Mesodermal cell (in vitro differentiated cells): ENCODE measurements at regions not wholly inside any gene's neighbourhood (a gene's known extent, or its start where the extent isn't known, plus 50 kb on each side); places are given as distances from the start of the nearest gene placed in this dataset.

ENCODE experiments used
- H3K27ac ChIP-seq: 2 replicates; pipeline ENCODE4 v1.7.0; 2013; ENCODE audit warnings: mild to moderate bottlenecking, low read depth, low read length, moderate library complexity; ENCODE audit not compliant: severe bottlenecking
- H3K36me3 ChIP-seq: 2 replicates; pipeline ENCODE4 v1.7.1; 2013; ENCODE audit warnings: mild to moderate bottlenecking, low read length, moderate library complexity; ENCODE audit not compliant: control insufficient read depth, insufficient read depth
- H3K4me1 ChIP-seq: one replicate; pipeline ENCODE4 v1.7.1; 2013; ENCODE audit warnings: mild to moderate bottlenecking, low read length; ENCODE audit not compliant: insufficient read depth, control insufficient read depth, poor library complexity, severe bottlenecking
- H3K4me3 ChIP-seq: 2 replicates; pipeline ENCODE4 v1.7.0; 2013; ENCODE audit warnings: low read length, control low read depth, mild to moderate bottlenecking; ENCODE audit not compliant: insufficient read depth, poor library complexity, severe bottlenecking; ENCODE audit errors: extremely low read depth
- H3K9me3 ChIP-seq: 2 replicates; pipeline ENCODE4 v1.7.1; 2013; ENCODE audit warnings: mild to moderate bottlenecking, low read length, moderate library complexity; ENCODE audit not compliant: control insufficient read depth
- WGBS, 2 experiments: methylation state at CpG; one replicate each; pipeline ENCODE4 v1.1.5; 2013; ENCODE audit warnings: missing lambda C conversion rate in 2 of 2; ENCODE audit not compliant: insufficient coverage in 2 of 2; 5-methylcytosine and 5-hydroxymethylcytosine counted together

DNA sequence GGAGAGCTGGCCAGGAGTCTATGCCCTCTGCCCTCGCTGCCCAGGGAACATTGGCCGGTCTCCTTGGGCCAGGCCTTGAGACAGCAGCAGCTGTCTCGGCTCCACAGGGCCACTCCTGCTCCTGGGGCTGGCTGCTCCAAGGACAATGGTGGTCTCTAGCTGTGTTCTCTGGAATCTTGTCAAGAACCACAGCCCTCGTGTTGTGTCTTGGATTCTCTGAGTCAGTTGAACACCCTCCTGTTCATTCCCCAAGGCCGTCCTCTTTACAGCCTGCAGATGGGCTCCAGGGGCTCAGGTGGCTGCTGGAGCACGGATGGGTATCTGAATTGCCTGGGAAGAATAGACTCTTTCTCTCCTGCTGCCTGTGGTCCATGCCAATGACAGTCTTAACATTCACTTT, 511.1 kb downstream of the GLRX3 start:
- H3K9me3 ChIP-seq = no peaks in the 10 kb centered on the region
- no peaks in the 10 kb centered on the region for H3K4me1 ChIP-seq
- no peaks in the 10 kb centered on the region for H3K36me3 ChIP-seq
- no peak overlapping the region for H3K4me3 ChIP-seq
- no peak overlapping the region for H3K27ac ChIP-seq
- 86% methylated on average over 5 to 6 of the region's 6 CpGs for WGBS, 2 experiments

GRCh38 chr10:130648807-130649206, 512.6 kb downstream of the GLRX3 start:
- Histone ChIP-seq H3K4me1 (no peaks in the 10 kb centered on the region), H3K9me3 (no peaks in the 10 kb centered on the region), H3K36me3 (no peaks in the 10 kb centered on the region), H3K4me3 (no peak overlapping the region), H3K27ac (no peak overlapping the region)
- 72 to 94% methylated on average over 3 to 5 of the region's 10 CpGs for WGBS, 2 experiments

- Histone ChIP-seq H3K4me1 (no peaks in the 10 kb centered on the region), H3K36me3 (no peaks in the 10 kb centered on the region), H3K9me3 (no peaks in the 10 kb centered on the region), H3K4me3 (no peak overlapping the region), H3K27ac (no peak overlapping the region)
- WGBS, 2 experiments = 85 to 97% methylated on average over 3 to 4 of the region's 5 CpGs
Observed at GRCh38 chr10:130652544-130652943, 516.4 kb downstream of the GLRX3 start.

GRCh38 chr10:130652964-130653578, 516.9 kb downstream of the GLRX3 start:
- Histone ChIP-seq H3K4me3 (no peak overlapping the region), H3K36me3 (no peaks in the 10 kb centered on the region), H3K9me3 (no peaks in the 10 kb centered on the region), H3K4me1 (no peaks in the 10 kb centered on the region), H3K27ac (no peak overlapping the region)
- 94 to 96% methylated on average over 11 to 13 of the region's 14 CpGs for WGBS, 2 experiments

- WGBS, 2 experiments = 89 to 90% methylated on average over 14 to 20 of the region's 20 CpGs
- Histone ChIP-seq H3K27ac (no peak overlapping the region), H3K9me3 (no peaks in the 10 kb centered on the region), H3K4me3 (no peak overlapping the region), H3K4me1 (no peaks in the 10 kb centered on the region), H3K36me3 (no peaks in the 10 kb centered on the region)
Observed at GRCh38 chr10:130654726-130655125, 518.5 kb downstream of the GLRX3 start.

- Histone ChIP-seq H3K36me3 (no peaks in the 10 kb centered on the region), H3K4me1 (no peaks in the 10 kb centered on the region), H3K27ac (no peak overlapping the region), H3K4me3 (no peak overlapping the region), H3K9me3 (no peaks in the 10 kb centered on the region)
- 84 to 88% methylated on average over 19 of the region's 31 CpGs for WGBS, 2 experiments
Observed at GRCh38 chr10:130655313-130656186, 519.4 kb downstream of the GLRX3 start.

- Histone ChIP-seq H3K27ac (no peak overlapping the region), H3K9me3 (no peaks in the 10 kb centered on the region), H3K36me3 (no peaks in the 10 kb centered on the region), H3K4me1 (no peaks in the 10 kb centered on the region), H3K4me3 (no peak overlapping the region)
- 73 to 76% methylated on average over 2 to 4 of the region's 14 CpGs for WGBS, 2 experiments
Observed at GRCh38 chr10:130656187-130656575, 520.0 kb downstream of the GLRX3 start.

- WGBS, 2 experiments = 88 to 90% methylated on average over 13 to 14 of the region's 15 CpGs
- Histone ChIP-seq H3K27ac (no peak overlapping the region), H3K36me3 (no peaks in the 10 kb centered on the region), H3K4me1 (no peaks in the 10 kb centered on the region), H3K4me3 (no peak overlapping the region), H3K9me3 (no peaks in the 10 kb centered on the region)
Observed at GRCh38 chr10:130656582-130657133, 520.5 kb downstream of the GLRX3 start.

GRCh38 chr10:130658687-130659290, 522.6 kb downstream of the GLRX3 start:
- H3K4me1 ChIP-seq = no peaks in the 10 kb centered on the region
- no peaks in the 10 kb centered on the region for H3K9me3 ChIP-seq
- no peaks in the 10 kb centered on the region for H3K36me3 ChIP-seq
- WGBS, 2 experiments = 85 to 100% methylated on average over 7 to 8 of the region's 9 CpGs
- H3K27ac ChIP-seq = no peak overlapping the region
- H3K4me3 ChIP-seq = no peak overlapping the region

- no peaks in the 10 kb centered on the region for H3K9me3 ChIP-seq
- H3K4me1 ChIP-seq = no peaks in the 10 kb centered on the region
- H3K27ac ChIP-seq = no peak overlapping the region
- H3K36me3 ChIP-seq = no peaks in the 10 kb centered on the region
- H3K4me3 ChIP-seq = no peak overlapping the region
- WGBS, 2 experiments = 76 to 88% methylated on average over 9 to 10 of the region's 10 CpGs
Observed at GRCh38 chr10:130659528-130659927, 523.3 kb downstream of the GLRX3 start.
